GM19395 (cell line): ENCODE measurements at regions not wholly inside any gene's neighbourhood (a gene's known extent, or its start where the extent isn't known, plus 50 kb on each side); places are given as distances from the start of the nearest gene placed in this dataset.

ENCODE experiments used
- ATAC-seq: cut with Tn5 transposase; IDR thresholded peaks from one replicate; pipeline ENCODE4 v1.9.1; 2021; ENCODE audit warnings: mild to moderate bottlenecking, moderate library complexity; ENCODE audit not compliant: unreplicated experiment

GRCh38 chr2:56703001-56703400, 519.2 kb downstream of the CCDC85A start:
- no peak for ATAC-seq

DNA sequence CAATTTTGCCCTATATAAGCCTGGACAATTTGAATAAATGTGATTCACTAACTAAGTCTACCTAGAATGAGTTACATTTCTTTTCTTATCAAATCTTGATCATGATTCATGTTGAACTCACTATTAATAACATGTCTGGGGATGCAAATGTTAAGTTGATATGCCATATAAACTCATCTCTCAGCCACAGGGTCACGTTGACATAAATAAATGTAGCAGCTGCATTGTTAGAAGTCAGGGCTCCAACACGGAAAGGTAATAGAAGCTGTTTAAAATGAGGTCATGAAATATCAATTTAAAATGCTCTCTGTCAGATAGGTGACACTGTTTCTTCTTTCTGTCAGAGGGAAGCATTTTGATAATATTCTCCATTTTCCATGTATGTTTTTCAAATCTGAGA, 521.9 kb downstream of the CCDC85A start:
- no peak for ATAC-seq

DNA sequence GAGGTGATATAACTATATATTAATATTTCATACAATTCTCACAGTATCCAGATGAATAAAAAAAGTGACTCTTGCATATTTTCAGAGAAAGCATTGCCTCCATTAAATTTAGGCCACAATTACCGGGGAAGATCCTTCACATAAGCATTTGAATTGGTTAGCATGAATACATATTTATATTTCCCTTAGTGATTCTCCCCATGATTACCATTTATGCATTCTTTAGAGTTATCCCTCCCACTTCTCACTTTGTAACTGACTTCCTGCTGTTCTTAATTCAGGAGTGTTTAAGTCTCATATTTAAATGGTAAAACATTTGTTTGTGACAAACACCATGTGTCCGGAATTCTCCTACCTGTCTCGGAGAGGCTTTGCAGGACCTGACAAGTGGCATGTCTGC, 523.4 kb downstream of the CCDC85A start:
- ATAC-seq: no peak

DNA sequence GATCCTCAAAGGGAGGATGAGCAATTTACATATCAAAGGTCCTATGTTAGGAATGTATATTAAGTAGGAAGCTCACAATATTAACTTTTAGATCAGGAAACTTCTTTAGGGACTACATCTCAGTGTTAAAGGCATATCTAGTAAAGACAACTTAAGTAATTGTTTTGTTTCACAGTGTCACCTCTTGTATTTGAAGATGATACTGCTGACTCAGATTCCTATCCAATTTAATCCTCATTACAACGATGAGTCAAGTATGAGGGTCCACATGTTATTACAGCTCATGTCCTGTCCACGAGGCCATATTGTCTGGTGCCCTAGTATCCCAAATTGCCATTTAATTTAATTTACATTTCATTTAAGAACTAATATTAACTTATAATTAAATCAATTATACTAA, 523.9 kb downstream of the CCDC85A start:
- no peak for ATAC-seq

DNA sequence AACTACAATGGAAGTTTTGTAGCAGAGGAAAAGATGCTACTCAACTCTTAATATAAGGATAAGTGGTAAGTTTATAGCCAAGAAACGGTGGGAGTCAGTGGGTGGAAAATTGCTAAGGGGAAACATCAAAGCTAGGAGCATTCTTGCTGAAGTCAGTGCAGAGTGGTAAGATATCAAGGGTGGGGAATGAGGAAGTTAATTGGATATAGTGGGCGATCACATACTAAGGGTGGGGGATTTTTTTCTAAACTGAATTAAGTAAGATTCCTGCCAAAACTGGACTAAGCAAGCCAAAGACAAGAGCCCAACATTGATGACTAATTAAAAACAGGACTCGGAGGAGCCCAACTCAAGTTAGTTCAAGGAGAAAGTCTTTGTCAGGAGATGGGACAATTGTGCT, 525.4 kb downstream of the CCDC85A start:
- no peak for ATAC-seq

DNA sequence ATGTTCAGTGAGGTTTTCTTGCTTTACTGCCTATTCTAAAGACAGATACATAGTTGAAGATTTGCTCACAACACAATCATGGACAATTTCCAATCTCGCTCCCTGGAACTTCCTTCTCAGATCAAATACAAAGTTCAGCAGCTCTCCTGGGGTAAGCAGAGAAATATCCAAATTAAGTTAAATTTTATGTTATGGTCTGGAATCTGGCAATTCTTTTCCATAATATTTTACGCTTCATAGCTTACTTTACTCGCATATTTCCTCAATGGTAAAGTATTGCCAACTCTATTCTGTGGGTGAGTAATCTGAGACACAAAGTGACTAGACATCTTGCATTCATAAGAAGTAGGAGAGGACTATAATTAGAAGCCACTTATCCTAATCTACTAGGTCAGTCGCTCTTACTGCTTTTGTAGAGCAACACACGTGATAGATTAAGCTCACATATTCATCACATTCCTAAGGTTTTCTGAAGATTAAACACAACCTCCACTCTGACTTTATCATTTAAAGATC, 529.4 kb downstream of the CCDC85A start:
- no peak for ATAC-seq

DNA sequence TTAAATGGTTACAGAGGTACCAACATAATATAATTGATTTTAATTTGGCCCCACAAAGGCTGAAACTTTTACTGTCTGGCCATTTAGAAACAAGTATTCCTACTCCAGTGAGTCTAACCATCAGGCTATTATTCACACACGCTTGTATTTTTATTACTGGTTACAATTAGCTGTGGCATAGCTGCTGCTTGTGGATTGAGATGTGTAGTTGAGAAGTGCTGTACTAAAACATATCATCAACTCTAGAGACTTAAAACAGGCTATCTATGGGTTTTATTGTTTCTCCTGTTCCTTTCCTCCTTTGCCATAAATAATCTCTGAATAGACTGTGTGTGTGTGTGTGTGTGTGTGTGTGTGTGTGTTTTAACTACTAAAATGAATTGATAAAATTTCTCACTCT, 530.2 kb downstream of the CCDC85A start:
- no peak for ATAC-seq

DNA sequence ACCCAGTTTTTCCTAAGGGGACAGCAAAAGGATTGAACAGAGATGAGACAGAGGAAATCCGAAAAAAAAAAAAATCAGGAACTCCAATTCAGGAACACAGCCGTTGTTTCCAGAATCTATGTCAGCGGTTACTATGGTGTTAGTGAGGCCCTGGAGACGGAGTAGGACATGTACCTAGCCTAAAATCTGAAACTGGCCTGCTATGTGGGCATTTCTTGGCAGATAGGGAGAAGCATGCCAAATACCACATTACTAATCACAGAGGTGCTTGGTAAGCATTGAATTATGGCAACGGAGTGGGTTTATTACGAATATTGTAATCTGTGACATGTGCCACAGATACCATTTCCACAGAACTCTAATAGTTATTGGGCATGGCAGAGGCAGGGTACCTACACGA, 530.6 kb downstream of the CCDC85A start:
- ATAC-seq: no peak

DNA sequence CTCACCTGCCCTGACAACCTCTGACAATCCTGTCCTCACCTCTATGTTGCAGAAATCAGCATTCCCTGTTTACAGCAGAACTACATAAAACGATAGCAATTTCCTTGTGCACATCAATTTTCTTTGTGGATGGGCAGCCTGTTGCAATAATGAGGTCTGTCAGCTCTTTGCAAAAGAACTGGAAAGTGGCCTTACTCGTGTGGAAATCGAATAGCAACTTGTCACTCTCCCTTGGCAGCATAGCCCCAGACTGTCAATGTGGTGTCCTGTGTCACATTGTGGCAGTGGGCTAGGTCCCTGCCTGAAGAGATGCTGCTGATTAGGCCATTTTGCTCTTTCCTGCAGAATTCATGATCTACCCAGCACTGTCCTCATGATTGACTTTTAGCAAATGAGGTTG, 531.9 kb downstream of the CCDC85A start:
- ATAC-seq: no peak

- no peak for ATAC-seq
Observed at GRCh38 chr2:56718413-56718812, 534.6 kb downstream of the CCDC85A start.

GRCh38 chr2:56729212-56729611, 545.4 kb downstream of the CCDC85A start:
- ATAC-seq: no peak

DNA sequence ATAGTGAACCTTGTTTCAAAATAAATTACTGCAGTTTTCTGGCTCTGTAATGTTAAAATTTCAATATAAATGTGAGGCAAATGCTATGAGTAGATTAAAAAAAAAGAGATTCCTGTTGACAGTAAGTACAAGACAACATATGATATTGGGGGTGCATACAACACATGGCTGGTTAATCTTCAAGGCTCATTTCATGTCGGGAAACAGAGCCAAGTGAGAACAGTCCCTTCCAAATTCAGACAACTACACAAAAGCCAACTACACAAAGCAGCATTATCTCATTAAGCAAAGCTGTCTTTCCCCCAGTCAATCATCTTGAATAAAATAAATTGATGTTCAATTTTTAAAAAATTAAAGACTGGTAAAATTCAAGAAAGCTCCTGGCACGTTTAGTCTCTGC, 549.2 kb downstream of the CCDC85A start:
- no peak for ATAC-seq

DNA sequence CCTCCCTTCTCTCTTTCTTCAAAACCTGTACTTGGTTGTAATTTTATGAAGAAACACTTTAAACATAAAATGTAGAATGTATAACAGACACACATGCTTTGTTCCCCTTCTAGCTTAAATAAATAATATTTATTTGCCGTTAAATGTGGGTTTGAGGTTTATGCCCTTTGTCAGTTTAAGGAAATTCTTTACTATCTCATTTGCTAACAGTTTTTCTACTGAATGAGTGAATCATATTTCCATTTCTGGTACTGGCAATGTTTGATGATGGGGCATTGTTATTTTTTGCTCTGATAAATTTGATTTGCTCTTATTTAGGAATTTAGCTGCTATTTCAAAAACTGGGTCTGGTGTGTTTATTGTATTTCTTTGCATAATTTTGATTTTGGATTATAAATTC, 555.6 kb downstream of the CCDC85A start:
- no peak for ATAC-seq

DNA sequence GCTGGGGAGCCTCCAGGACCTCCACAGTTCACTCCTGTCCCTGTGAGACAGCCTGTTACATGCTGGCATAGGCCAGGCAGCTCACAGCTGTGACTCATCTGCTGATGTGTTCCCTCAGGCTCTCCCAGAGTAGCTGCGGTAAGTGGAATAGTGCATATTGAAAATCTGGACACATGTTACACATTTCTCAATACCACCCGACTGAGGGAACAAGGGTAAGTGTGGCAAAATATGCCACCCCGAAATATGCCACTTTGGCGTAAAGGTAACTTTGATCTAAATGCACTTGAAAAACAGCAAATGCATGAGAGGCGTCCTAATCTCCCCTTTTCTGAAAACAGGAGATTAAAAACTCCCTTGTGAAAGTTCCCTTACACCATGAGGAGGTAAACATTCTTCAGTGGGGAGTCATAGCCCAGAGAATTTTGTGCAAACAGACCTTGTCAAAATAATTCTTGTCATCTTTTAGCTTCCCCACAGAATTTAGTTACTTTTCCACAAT, 557.9 kb downstream of the CCDC85A start:
- ATAC-seq: no peak

DNA sequence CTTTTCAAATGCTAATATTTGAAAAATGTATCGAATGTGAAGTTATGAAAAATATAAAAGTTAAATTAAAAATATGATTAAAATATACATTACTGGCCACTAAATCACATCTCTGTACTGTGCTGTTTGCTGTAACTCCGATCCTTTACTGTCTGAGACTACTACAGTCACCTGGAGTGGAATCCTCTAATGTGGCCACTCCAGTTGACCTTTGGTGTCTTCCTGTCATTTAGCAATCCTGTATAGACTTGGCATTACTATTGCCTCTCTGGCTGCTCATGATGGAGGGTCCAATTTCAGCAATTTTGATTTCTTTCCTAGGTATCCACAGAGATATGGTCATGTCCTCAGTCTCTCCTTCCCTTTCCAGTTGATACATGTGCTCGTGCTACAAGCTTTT, 560.0 kb downstream of the CCDC85A start:
- no peak for ATAC-seq

DNA sequence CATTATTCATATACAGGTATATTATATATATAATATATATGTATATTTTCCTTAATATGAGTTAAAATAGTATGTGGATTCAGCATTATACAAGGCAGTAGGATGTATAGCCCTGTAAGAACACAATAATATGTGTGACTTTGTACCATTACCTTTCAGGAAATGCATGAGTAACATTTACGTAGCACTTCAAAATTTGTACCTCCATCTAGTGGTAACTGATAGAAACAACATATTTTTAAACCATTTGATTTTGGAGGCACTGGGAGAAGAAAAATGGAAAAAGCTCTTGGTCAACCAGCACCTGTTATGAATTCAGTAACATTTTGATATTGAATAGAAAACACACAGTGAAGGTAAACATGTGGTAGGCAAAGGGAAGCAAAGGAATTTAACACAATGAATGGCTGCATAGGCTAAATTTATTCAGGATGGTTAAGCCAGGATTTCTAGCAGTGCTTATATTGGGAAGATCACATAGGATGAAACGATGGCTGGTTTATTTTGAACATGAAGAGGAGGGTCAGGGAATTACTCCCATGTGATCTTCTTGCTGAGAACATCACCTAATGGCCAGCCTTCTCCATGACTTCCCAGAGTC, 565.5 kb downstream of the CCDC85A start:
- ATAC-seq: no peak

DNA sequence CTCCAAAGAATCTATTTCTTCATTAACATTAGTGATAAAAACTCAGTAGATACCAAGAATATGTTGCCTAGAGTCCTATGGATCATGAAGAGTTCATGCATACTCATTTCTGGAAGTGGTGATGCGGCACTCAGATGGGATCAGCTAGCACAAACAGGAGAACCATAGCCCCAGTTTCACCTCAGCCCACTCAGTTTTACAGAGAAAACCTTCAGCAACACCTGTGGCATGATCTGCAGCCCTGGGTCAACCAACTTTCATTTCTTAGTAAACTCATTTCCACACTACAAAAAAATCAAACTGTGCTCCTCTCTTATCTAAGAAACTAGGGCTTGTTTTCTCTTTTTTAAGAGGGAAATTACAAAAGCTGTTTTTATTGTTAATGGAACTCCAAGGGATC, 569.4 kb downstream of the CCDC85A start:
- ATAC-seq: no peak

DNA sequence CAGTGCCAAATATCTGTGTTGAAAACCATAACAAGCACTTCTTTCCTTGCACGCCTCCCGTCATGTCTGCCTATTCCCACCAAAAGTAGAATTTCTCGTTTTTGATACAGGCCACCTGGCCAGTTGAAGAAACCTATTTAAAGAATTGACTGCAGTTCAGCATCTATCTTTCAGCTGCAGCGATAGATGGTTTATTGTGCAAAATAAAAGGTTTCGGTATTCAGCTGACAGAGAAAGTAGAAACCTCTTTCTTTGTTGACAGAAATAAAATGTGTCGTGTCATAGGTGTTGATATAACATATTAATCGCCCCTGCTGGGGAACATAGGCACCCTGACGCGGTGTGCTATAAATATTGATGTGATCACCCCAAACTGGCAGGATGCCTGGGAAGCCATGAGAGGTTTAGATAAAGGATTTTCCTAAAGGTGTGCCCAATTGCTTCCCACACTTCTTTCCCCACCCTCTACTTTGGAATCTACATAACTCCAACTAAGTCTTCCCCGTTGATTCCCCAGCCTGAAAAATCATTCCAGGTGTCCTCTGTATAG, 570.4 kb downstream of the CCDC85A start:
- no peak for ATAC-seq

DNA sequence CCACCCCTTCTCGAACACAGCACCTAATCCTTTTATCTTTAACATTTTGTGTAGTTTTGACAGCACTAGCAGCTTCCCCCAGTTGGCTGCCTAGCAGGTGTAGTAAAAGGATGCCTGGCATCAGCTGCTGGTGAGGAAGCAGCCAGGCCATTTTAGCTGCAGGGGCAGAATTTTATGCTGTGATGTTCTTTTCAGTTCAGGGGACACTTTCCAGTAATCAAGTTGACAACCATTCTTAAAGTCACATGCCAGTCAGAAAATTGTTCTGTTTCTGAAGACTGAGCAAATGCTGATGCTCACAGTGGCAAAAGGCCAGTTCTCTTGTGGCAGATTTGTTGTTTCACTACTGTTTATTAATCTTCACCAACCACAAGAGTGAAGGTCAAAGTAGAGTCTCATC, 570.8 kb downstream of the CCDC85A start:
- ATAC-seq: no peak

DNA sequence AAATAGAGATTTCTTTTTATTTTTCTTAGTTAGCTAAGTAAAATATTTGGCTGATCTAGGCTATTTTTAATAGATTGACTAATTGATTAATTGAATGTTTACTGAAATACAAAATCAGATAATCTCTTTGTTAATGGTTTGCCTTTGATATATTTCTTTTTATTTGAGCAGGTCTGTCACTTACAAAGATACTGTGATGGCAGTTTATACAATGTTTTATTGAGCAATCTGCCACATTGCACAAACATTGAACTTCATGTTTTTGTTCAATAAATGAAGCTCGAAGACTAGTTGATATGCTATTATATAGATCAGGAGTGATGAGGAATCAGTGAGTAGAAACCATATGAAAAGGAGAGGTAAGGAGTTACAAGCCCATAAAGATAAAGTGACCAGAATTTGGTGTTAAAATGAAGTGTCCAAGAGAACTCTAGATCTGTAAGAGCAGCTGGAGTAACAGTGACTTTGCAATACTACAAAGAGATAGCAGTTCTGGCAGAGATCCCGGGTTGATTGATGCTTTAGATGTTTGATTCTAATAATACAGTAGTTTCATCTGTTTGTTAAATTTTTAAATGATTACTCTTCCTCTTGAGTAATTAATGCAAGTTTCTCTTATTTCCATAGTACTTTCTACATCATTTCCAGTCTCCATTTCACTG, 574.2 kb downstream of the CCDC85A start:
- ATAC-seq: no peak

- ATAC-seq: no peak
Observed at GRCh38 chr2:56763683-56764082, 579.9 kb downstream of the CCDC85A start.

DNA sequence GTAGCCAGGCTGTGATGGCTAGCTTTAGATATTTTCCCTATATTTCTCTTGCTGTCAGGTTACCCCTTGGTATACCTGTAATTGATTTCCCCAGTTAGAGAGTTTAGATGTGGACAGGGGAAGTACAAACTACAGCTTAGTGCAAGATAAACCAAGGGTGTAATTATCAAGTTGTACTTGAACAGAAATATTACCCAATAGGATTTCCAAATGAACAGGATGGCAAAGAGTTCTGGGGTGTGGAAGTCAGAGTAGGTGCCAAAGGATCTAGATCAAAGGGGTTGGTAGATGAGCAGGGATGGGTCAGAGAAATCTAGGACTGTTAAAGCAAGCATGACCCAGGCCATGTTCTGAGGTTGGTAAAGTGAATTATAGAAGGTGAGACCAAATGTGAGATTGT, 585.2 kb downstream of the CCDC85A start:
- ATAC-seq: no peak
